CD4-positive, alpha-beta T cell (primary cell): ENCODE measurements at regions not wholly inside any gene's neighbourhood (a gene's known extent, or its start where the extent isn't known, plus 50 kb on each side); places are given as distances from the start of the nearest gene placed in this dataset.

Experiments
- ATAC-seq: fragments of 200-7000 bp; cut with Tn5 transposase; one replicate; pipeline ENCODE4 v1.10.0; 2022; ENCODE audit warnings: mild to moderate bottlenecking; ENCODE audit not compliant: poor library complexity
- CTCF ChIA-PET: fragments of 350-600 bp; sonication (Branson Sonifier 250); formaldehyde crosslinking; loops from one replicate; lab custom pipeline; 2021; ENCODE audit warnings: antibody characterized with exemption, inconsistent platforms; lab: Charles Lee
- POLR2A ChIA-PET: fragments of 350-600 bp; sonication (Branson Sonifier 250); formaldehyde crosslinking; loops from one replicate; lab custom pipeline; 2021; ENCODE audit warnings: antibody characterized with exemption, inconsistent platforms; lab: Charles Lee
- DNase-seq, 14 experiments: peaks; one replicate each; pipeline ENCODE4 v3.0.0-alpha.2; 2013 to 2020; ENCODE audit warnings: mixed read lengths in 2 of 14
- H3K27ac ChIP-seq, 2 donors: one replicate each; pipeline versions ENCODE4 v1.5.1 to v1.7.0; 2013; ENCODE audit warnings: low read length in 2 of 2, low read depth in 1 of 2, mild to moderate bottlenecking in 1 of 2
- H3K27me3 ChIP-seq, 2 experiments: 1 replicate in 1 of 2; 2 replicates in 1 of 2; pipeline versions ENCODE4 v1.6.1 to v1.7.0; 2013; ENCODE audit warnings: low read length in 2 of 2, control low read depth in 1 of 2, mild to moderate bottlenecking in 1 of 2, moderate library complexity in 1 of 2; ENCODE audit not compliant: insufficient read depth in 2 of 2, control insufficient read depth in 1 of 2
- H3K36me3 ChIP-seq: one replicate; pipeline ENCODE4 v1.6.1; 2013; ENCODE audit warnings: low read length, control low read depth; ENCODE audit not compliant: insufficient read depth
- H3K4me1 ChIP-seq: one replicate; pipeline ENCODE4 v1.6.1; 2013; ENCODE audit warnings: low read length, control low read depth; ENCODE audit not compliant: insufficient read depth
- H3K4me3 ChIP-seq: one replicate; pipeline ENCODE4 v1.5.1; 2013; ENCODE audit warnings: mild to moderate bottlenecking, low read length, moderate library complexity
- H3K9me3 ChIP-seq, 2 experiments: 1 replicate in 1 of 2; 2 replicates in 1 of 2; pipeline versions ENCODE4 v1.6.1 to v1.7.0; 2013; ENCODE audit warnings: low read length in 2 of 2, mild to moderate bottlenecking in 2 of 2, control low read depth in 1 of 2, moderate library complexity in 1 of 2; ENCODE audit not compliant: control insufficient read depth in 1 of 2, insufficient read depth in 1 of 2
- H3K27ac Mint-ChIP-seq: one replicate; pipeline ENCODE4 v1.8.0; 2020; ENCODE audit warnings: mixed read lengths
- H3K27me3 Mint-ChIP-seq: one replicate; pipeline ENCODE4 v1.8.0; 2021; ENCODE audit warnings: mixed read lengths
- H3K36me3 Mint-ChIP-seq: one replicate; pipeline ENCODE4 v1.8.0; 2021; ENCODE audit warnings: low read depth, mixed read lengths
- H3K4me1 Mint-ChIP-seq: one replicate; pipeline ENCODE4 v1.8.0; 2021; ENCODE audit warnings: low read depth, mixed read lengths
- H3K4me3 Mint-ChIP-seq: one replicate; pipeline ENCODE4 v1.8.0; 2020; ENCODE audit warnings: mild to moderate bottlenecking, mixed read lengths
- H3K9me3 Mint-ChIP-seq: one replicate; pipeline ENCODE4 v1.8.0; 2020; ENCODE audit warnings: mixed read lengths
- CTCF ChIP-seq: fragments of 200-600 bp; IDR thresholded peaks from one replicate; pipeline ENCODE4 v1.8.0; 2022; ENCODE audit warnings: antibody characterized with exemption, mild to moderate bottlenecking
- intact Hi-C, 2 experiments: fragments of 100-400 bp; cut with DNase I in 1 of 2; cut with micrococcal nuclease in 1 of 2; formaldehyde crosslinking; loops; one replicate each; pipeline versions ENCODE4 v1.15.1 to v1.9.0; 2023 to 2025; cut with DNase I, micrococcal nuclease

GRCh38 chr2:172376505-172377125 is 50.8 kb upstream of the ITGA6 start:
- no peak for DNase-seq
- no peaks in the 10 kb centered on the region for H3K4me1 Mint-ChIP-seq
- no peaks in the 10 kb centered on the region for H3K4me1 ChIP-seq
- H3K27me3 ChIP-seq = peaks cover 0 to 2% of the 10 kb centered on the region in 2 experiments
- no peak for ATAC-seq
- H3K4me3 Mint-ChIP-seq = no peak overlapping the region
- intact Hi-C loops = no loop called here
- no peak for TF ChIP-seq CTCF
- H3K9me3 ChIP-seq = peaks cover 8 to 11% of the 10 kb centered on the region in 2 experiments
- H3K27me3 Mint-ChIP-seq = peaks cover 7% of the 10 kb centered on the region
- no peak overlapping the region for H3K27ac ChIP-seq
- no peaks in the 10 kb centered on the region for H3K36me3 Mint-ChIP-seq
- no peak overlapping the region for H3K27ac Mint-ChIP-seq
- POLR2A ChIA-PET = interaction anchor here (0.7 kb wide), 1 partner anchor 281 kb away, joined by 3 read pairs; no protein-coding TSS in a partner anchor
- CTCF ChIA-PET = no interaction called here
- H3K36me3 ChIP-seq = no peaks in the 10 kb centered on the region
- no peak overlapping the region for H3K4me3 ChIP-seq
- H3K9me3 Mint-ChIP-seq = peaks cover 4% of the 10 kb centered on the region

GRCh38 chr2:172377408-172377807 is 50.0 kb upstream of the ITGA6 start:
- POLR2A ChIA-PET = interaction anchor here (0.7 kb wide), 1 partner anchor 280 kb away, joined by 3 read pairs; no protein-coding TSS in a partner anchor
- no peaks in the 10 kb centered on the region for H3K4me1 ChIP-seq
- H3K9me3 Mint-ChIP-seq = peaks cover 4% of the 10 kb centered on the region
- DNase-seq (no peak), ATAC-seq (no peak)
- TF ChIP-seq CTCF = no peak
- H3K9me3 ChIP-seq = peaks cover 8 to 11% of the 10 kb centered on the region in 2 experiments
- intact Hi-C loops = no loop called here
- H3K36me3 ChIP-seq = no peaks in the 10 kb centered on the region
- CTCF ChIA-PET = no interaction called here
- H3K27ac Mint-ChIP-seq = no peak overlapping the region
- H3K36me3 Mint-ChIP-seq = no peaks in the 10 kb centered on the region
- H3K27me3 ChIP-seq = peaks cover 0 to 2% of the 10 kb centered on the region in 2 experiments
- no peaks in the 10 kb centered on the region for H3K4me1 Mint-ChIP-seq
- no peak overlapping the region for H3K4me3 Mint-ChIP-seq
- H3K27ac ChIP-seq = no peak overlapping the region
- no peak overlapping the region for H3K4me3 ChIP-seq
- H3K27me3 Mint-ChIP-seq = peaks cover 7% of the 10 kb centered on the region
